NCI-H146 treated with DMSO at 0.1 percent for 48 hours (cell line): ENCODE measurements at regions not wholly inside any gene's neighbourhood (a gene's known extent, or its start where the extent isn't known, plus 50 kb on each side); places are given as distances from the start of the nearest gene placed in this dataset.

Source experiments
- DNase-seq: peaks from one replicate; lab custom pipeline; 2025; ENCODE audit not compliant: unreplicated experiment; lab: John Stamatoyannopoulos, UW

- DNase-seq: no peak
Measured at GRCh38 chr22:19621373-19622060, 92.8 kb upstream of the SEPTIN5 start.

- DNase-seq: no peak
Measured at GRCh38 chr22:19622061-19622441, 92.3 kb upstream of the SEPTIN5 start.

GRCh38 chr22:19625331-19626041, 88.8 kb upstream of the SEPTIN5 start:
- DNase-seq: no peak

- no peak for DNase-seq
Measured at GRCh38 chr22:19626042-19626587, 88.2 kb upstream of the SEPTIN5 start.

GRCh38 chr22:19626666-19627065, 87.6 kb upstream of the SEPTIN5 start:
- DNase-seq: no peak

GRCh38 chr22:19628038-19628776, 86.1 kb upstream of the SEPTIN5 start:
- DNase-seq: no peak

GRCh38 chr22:19629331-19629719, 85.0 kb upstream of the SEPTIN5 start:
- DNase-seq: no peak

GRCh38 chr22:19629720-19630419, 84.4 kb upstream of the SEPTIN5 start:
- peak; percentile 40 for DNase-seq

GRCh38 chr22:19630614-19631013, 83.7 kb upstream of the SEPTIN5 start:
- no peak for DNase-seq

- DNase-seq: peak; percentile 24
Measured at GRCh38 chr22:19631899-19632667, 82.2 kb upstream of the SEPTIN5 start.

GRCh38 chr22:19632668-19633148, 81.6 kb upstream of the SEPTIN5 start:
- no peak for DNase-seq

- DNase-seq: no peak
Measured at GRCh38 chr22:19634226-19634975, 79.9 kb upstream of the SEPTIN5 start.

GRCh38 chr22:19635644-19636043, 78.7 kb upstream of the SEPTIN5 start:
- DNase-seq: no peak

GRCh38 chr22:19636696-19637407, 77.5 kb upstream of the SEPTIN5 start:
- no peak for DNase-seq

- no peak for DNase-seq
Measured at GRCh38 chr22:19637408-19638281, 76.7 kb upstream of the SEPTIN5 start.

GRCh38 chr22:19638282-19639015, 75.9 kb upstream of the SEPTIN5 start:
- DNase-seq: no peak

GRCh38 chr22:19639610-19640135, 74.6 kb upstream of the SEPTIN5 start:
- no peak for DNase-seq
